ENCODE measurements at regions not wholly inside any gene's neighbourhood (a gene's known extent, or its start where the extent isn't known, plus 50 kb on each side); places are given as distances from the start of the nearest gene placed in this dataset.

DNA sequence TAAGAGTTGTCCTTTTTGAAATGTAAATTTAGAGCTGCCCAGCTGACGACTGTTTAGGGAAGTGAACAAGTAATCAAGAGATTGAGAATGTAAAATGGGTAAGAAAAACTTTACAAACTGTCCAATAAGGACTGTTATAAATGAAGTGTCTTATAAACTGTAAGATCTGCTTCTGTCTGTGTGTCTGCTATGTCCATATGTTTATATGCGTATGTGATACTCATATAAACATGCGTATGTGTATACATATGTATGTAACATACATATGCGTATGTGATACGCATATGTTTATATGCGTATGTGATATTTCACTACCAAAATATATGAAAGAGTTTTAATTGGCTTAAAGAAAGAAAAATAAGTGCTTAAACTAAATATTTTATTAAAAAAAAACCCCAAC is 416.0 kb upstream of the GALNTL6 start (continued):
- TF ChIP-seq ZNF263 (CRISPR knock-in tag; IDR thresholded peaks at IDR 0.05; ENCODE audit: low read depth): no peak

DNA sequence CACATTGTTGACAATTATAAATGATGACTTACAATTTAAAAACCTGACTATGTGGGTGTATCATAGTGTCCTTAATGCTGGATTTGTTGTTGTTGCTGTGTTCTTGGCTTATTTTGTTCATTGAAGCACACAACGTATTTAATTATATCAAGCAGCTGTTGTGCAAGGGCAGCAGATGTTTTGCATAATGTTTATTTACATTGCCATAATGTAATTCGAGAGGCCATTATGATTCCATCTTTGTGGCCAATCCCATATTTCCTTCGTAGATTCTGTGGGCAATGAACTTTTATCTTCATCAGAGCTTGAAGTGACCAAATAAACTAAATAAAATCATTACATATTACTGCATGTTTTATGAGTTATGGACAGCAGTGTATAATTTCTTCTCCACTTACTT is 422.6 kb upstream of the GALNTL6 start:
- no peak for ATAC-seq
- ChIA-PET CTCF (no interaction called here), POLR2A (no interaction called here)
- no peak overlapping the region for H3K4me3 Mint-ChIP-seq
- no peak for DNase-seq (ENCODE audit: low spot score)
- no peak for TF ChIP-seq SMAD4 (CRISPR knock-in tag; IDR thresholded peaks at IDR 0.05)
- TF ChIP-seq, protein P1, sequence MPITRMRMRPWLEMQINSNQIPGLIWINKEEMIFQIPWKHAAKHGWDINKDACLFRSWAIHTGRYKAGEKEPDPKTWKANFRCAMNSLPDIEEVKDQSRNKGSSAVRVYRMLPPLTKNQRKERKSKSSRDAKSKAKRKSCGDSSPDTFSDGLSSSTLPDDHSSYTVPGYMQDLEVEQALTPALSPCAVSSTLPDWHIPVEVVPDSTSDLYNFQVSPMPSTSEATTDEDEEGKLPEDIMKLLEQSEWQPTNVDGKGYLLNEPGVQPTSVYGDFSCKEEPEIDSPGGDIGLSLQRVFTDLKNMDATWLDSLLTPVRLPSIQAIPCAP (CRISPR knock-in tag; IDR thresholded peaks at IDR 0.05): no peak
- TF ChIP-seq, protein P2, sequence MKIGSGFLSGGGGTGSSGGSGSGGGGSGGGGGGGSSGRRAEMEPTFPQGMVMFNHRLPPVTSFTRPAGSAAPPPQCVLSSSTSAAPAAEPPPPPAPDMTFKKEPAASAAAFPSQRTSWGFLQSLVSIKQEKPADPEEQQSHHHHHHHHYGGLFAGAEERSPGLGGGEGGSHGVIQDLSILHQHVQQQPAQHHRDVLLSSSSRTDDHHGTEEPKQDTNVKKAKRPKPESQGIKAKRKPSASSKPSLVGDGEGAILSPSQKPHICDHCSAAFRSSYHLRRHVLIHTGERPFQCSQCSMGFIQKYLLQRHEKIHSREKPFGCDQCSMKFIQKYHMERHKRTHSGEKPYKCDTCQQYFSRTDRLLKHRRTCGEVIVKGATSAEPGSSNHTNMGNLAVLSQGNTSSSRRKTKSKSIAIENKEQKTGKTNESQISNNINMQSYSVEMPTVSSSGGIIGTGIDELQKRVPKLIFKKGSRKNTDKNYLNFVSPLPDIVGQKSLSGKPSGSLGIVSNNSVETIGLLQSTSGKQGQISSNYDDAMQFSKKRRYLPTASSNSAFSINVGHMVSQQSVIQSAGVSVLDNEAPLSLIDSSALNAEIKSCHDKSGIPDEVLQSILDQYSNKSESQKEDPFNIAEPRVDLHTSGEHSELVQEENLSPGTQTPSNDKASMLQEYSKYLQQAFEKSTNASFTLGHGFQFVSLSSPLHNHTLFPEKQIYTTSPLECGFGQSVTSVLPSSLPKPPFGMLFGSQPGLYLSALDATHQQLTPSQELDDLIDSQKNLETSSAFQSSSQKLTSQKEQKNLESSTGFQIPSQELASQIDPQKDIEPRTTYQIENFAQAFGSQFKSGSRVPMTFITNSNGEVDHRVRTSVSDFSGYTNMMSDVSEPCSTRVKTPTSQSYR (CRISPR knock-in tag; IDR thresholded peaks at IDR 0.05): no peak
- no peak for TF ChIP-seq ELF4 (CRISPR knock-in tag; IDR thresholded peaks at IDR 0.05; ENCODE audit: low read depth)
- TF ChIP-seq ZNF317 (CRISPR knock-in tag; IDR thresholded peaks at IDR 0.05; ENCODE audit: borderline replicate concordance, low read depth): no peak
- TF ChIP-seq, protein P3, sequence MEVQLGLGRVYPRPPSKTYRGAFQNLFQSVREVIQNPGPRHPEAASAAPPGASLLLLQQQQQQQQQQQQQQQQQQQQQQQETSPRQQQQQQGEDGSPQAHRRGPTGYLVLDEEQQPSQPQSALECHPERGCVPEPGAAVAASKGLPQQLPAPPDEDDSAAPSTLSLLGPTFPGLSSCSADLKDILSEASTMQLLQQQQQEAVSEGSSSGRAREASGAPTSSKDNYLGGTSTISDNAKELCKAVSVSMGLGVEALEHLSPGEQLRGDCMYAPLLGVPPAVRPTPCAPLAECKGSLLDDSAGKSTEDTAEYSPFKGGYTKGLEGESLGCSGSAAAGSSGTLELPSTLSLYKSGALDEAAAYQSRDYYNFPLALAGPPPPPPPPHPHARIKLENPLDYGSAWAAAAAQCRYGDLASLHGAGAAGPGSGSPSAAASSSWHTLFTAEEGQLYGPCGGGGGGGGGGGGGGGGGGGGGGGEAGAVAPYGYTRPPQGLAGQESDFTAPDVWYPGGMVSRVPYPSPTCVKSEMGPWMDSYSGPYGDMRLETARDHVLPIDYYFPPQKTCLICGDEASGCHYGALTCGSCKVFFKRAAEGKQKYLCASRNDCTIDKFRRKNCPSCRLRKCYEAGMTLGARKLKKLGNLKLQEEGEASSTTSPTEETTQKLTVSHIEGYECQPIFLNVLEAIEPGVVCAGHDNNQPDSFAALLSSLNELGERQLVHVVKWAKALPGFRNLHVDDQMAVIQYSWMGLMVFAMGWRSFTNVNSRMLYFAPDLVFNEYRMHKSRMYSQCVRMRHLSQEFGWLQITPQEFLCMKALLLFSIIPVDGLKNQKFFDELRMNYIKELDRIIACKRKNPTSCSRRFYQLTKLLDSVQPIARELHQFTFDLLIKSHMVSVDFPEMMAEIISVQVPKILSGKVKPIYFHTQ (CRISPR knock-in tag; IDR thresholded peaks at IDR 0.05): no peak
- H3K27ac Mint-ChIP-seq: no peak overlapping the region
- H3K4me1 Mint-ChIP-seq: no peaks in the 10 kb centered on the region
- peaks cover 15% of the 10 kb centered on the region for H3K36me3 Mint-ChIP-seq
- no peaks in the 10 kb centered on the region for H3K27me3 Mint-ChIP-seq (ENCODE audit: low read depth)
- H3K9me3 Mint-ChIP-seq: peaks cover 36% of the 10 kb centered on the region

DNA sequence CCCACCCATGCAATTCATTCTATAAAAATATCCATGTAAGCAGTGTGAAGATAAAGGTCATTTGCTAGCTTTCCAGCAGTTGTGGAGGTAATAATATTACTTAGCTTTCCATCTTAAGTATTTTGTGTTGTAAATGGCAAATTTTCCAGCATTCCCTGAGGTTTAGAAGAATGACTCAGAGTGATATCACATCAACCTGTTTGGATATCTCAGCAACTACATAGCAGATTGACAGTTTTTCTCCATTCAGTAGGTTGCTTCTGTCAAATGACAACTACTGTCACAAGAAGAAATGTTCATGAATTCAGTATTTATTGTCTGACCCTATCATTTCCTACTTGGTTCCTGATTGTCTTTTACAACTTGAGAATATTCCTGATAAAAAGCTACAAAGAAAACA is 434.9 kb upstream of the GALNTL6 start:
- ChIA-PET CTCF (no interaction called here), POLR2A (no interaction called here)
- no peaks in the 10 kb centered on the region for H3K4me1 Mint-ChIP-seq
- H3K27me3 Mint-ChIP-seq (ENCODE audit: low read depth): no peaks in the 10 kb centered on the region
- DNase-seq (ENCODE audit: low spot score) (no peak), ATAC-seq (no peak)
- H3K9me3 Mint-ChIP-seq: no peaks in the 10 kb centered on the region; the same call in 1 of the 2 replicates
- no peak overlapping the region for H3K27ac Mint-ChIP-seq
- no peak overlapping the region for H3K4me3 Mint-ChIP-seq
- H3K36me3 Mint-ChIP-seq: no peaks in the 10 kb centered on the region
- TF ChIP-seq, protein P4, sequence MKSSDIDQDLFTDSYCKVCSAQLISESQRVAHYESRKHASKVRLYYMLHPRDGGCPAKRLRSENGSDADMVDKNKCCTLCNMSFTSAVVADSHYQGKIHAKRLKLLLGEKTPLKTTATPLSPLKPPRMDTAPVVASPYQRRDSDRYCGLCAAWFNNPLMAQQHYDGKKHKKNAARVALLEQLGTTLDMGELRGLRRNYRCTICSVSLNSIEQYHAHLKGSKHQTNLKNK (CRISPR knock-in tag; IDR thresholded peaks at IDR 0.05): no peak
- TF ChIP-seq JUN (CRISPR knock-in tag; IDR thresholded peaks at IDR 0.05) (no peak), TEAD1 (CRISPR knock-in tag; IDR thresholded peaks at IDR 0.05) (no peak), NFATC4 (CRISPR knock-in tag; IDR thresholded peaks at IDR 0.05) (no peak), FOXJ3 (CRISPR knock-in tag; IDR thresholded peaks at IDR 0.05; ENCODE audit: borderline replicate concordance) (no peak), NR2C2 (CRISPR knock-in tag; IDR thresholded peaks at IDR 0.05) (no peak)
- TF ChIP-seq, protein P5, sequence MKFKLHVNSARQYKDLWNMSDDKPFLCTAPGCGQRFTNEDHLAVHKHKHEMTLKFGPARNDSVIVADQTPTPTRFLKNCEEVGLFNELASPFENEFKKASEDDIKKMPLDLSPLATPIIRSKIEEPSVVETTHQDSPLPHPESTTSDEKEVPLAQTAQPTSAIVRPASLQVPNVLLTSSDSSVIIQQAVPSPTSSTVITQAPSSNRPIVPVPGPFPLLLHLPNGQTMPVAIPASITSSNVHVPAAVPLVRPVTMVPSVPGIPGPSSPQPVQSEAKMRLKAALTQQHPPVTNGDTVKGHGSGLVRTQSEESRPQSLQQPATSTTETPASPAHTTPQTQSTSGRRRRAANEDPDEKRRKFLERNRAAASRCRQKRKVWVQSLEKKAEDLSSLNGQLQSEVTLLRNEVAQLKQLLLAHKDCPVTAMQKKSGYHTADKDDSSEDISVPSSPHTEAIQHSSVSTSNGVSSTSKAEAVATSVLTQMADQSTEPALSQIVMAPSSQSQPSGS (CRISPR knock-in tag; IDR thresholded peaks at IDR 0.05; ENCODE audit: borderline replicate concordance, low read depth): no peak
- TF ChIP-seq, protein P6, sequence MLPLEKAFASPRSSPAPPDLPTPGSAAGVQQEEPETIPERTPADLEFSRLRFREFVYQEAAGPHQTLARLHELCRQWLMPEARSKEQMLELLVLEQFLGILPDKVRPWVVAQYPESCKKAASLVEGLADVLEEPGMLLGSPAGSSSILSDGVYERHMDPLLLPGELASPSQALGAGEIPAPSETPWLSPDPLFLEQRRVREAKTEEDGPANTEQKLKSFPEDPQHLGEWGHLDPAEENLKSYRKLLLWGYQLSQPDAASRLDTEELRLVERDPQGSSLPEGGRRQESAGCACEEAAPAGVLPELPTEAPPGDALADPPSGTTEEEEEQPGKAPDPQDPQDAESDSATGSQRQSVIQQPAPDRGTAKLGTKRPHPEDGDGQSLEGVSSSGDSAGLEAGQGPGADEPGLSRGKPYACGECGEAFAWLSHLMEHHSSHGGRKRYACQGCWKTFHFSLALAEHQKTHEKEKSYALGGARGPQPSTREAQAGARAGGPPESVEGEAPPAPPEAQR (CRISPR knock-in tag; IDR thresholded peaks at IDR 0.05): no peak
- TF ChIP-seq, protein P7, sequence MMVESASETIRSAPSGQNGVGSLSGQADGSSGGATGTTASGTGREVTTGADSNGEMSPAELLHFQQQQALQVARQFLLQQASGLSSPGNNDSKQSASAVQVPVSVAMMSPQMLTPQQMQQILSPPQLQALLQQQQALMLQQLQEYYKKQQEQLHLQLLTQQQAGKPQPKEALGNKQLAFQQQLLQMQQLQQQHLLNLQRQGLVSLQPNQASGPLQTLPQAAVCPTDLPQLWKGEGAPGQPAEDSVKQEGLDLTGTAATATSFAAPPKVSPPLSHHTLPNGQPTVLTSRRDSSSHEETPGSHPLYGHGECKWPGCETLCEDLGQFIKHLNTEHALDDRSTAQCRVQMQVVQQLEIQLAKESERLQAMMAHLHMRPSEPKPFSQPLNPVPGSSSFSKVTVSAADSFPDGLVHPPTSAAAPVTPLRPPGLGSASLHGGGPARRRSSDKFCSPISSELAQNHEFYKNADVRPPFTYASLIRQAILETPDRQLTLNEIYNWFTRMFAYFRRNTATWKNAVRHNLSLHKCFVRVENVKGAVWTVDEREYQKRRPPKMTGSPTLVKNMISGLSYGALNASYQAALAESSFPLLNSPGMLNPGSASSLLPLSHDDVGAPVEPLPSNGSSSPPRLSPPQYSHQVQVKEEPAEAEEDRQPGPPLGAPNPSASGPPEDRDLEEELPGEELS (CRISPR knock-in tag; IDR thresholded peaks at IDR 0.05): no peak
- TF ChIP-seq, protein P8, sequence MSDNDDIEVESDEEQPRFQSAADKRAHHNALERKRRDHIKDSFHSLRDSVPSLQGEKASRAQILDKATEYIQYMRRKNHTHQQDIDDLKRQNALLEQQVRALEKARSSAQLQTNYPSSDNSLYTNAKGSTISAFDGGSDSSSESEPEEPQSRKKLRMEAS (CRISPR knock-in tag; IDR thresholded peaks at IDR 0.05): no peak
- TF ChIP-seq, protein P9, sequence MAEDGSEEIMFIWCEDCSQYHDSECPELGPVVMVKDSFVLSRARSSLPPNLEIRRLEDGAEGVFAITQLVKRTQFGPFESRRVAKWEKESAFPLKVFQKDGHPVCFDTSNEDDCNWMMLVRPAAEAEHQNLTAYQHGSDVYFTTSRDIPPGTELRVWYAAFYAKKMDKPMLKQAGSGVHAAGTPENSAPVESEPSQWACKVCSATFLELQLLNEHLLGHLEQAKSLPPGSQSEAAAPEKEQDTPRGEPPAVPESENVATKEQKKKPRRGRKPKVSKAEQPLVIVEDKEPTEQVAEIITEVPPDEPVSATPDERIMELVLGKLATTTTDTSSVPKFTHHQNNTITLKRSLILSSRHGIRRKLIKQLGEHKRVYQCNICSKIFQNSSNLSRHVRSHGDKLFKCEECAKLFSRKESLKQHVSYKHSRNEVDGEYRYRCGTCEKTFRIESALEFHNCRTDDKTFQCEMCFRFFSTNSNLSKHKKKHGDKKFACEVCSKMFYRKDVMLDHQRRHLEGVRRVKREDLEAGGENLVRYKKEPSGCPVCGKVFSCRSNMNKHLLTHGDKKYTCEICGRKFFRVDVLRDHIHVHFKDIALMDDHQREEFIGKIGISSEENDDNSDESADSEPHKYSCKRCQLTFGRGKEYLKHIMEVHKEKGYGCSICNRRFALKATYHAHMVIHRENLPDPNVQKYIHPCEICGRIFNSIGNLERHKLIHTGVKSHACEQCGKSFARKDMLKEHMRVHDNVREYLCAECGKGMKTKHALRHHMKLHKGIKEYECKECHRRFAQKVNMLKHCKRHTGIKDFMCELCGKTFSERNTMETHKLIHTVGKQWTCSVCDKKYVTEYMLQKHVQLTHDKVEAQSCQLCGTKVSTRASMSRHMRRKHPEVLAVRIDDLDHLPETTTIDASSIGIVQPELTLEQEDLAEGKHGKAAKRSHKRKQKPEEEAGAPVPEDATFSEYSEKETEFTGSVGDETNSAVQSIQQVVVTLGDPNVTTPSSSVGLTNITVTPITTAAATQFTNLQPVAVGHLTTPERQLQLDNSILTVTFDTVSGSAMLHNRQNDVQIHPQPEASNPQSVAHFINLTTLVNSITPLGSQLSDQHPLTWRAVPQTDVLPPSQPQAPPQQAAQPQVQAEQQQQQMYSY (CRISPR knock-in tag; IDR thresholded peaks at IDR 0.05): no peak
